H1 (cell line): ENCODE measurements at regions not wholly inside any gene's neighbourhood (a gene's known extent, or its start where the extent isn't known, plus 50 kb on each side); places are given as distances from the start of the nearest gene placed in this dataset.

Source experiments
- CTCF ChIA-PET: fragments of 300-600 bp; sonication (Branson Sonifier 250); formaldehyde crosslinking; loops from one replicate; lab custom pipeline; 2021; ENCODE audit not compliant: partially characterized antibody; lab: Charles Lee
- POLR2A ChIA-PET: fragments of 300-600 bp; sonication (Branson Sonifier 250); formaldehyde crosslinking; loops from one replicate; lab custom pipeline; 2021; ENCODE audit warnings: inconsistent platforms; ENCODE audit not compliant: partially characterized antibody; lab: Charles Lee
- DNase-seq, 2 experiments: peaks; one replicate each; pipeline versions ENCODE4 v3.0.0 to v3.0.0-alpha.2; 2010 to 2022; ENCODE audit warnings: low spot score in 2 of 2, low read depth in 1 of 2, mixed read lengths in 1 of 2
- FAIRE-seq: peaks from 2 replicates; lab custom pipeline; 2011; peaks lifted over from hg19 to GRCh38; lab: Jason Lieb, UNC
- H2AFZ ChIP-seq: 2 replicates; pipeline ENCODE4 v1.8.1; 2012; ENCODE audit warnings: low read length, inconsistent platforms
- H2AK5ac ChIP-seq: 2 replicates; pipeline ENCODE4 v1.6.1; 2013; ENCODE audit warnings: low read depth, low read length
- H2BK120ac ChIP-seq: replicated peaks from 2 replicates; pipeline ENCODE3; 2013; ENCODE audit warnings: low read depth, low read length, inconsistent platforms
- H2BK12ac ChIP-seq: 2 replicates; pipeline ENCODE4 v1.6.1; 2013; ENCODE audit warnings: low read depth, low read length
- H2BK15ac ChIP-seq: 2 replicates; pipeline ENCODE4 v1.6.1; 2013; ENCODE audit warnings: low read length
- H2BK20ac ChIP-seq: 2 replicates; pipeline ENCODE4 v1.6.1; 2013; ENCODE audit warnings: low read length
- H2BK5ac ChIP-seq: 2 replicates; pipeline ENCODE4 v1.6.1; 2013; ENCODE audit warnings: low read depth, low read length
- H3K14ac ChIP-seq: 2 replicates; pipeline ENCODE4 v1.6.1; 2013; ENCODE audit warnings: inconsistent platforms; ENCODE audit not compliant: insufficient read length
- H3K18ac ChIP-seq: 2 replicates; pipeline ENCODE4 v1.6.1; 2013; ENCODE audit warnings: low read length; ENCODE audit errors: extremely low read depth
- H3K23ac ChIP-seq: 2 replicates; pipeline ENCODE4 v1.6.1; 2013; ENCODE audit warnings: inconsistent platforms; ENCODE audit not compliant: insufficient read length
- H3K23me2 ChIP-seq: 2 replicates; pipeline ENCODE4 v1.6.1; 2013; ENCODE audit warnings: low read depth, low read length
- H3K27ac ChIP-seq: 2 replicates; pipeline ENCODE4 v1.6.1; 2011; ENCODE audit warnings: low read depth, low read length, inconsistent platforms
- H3K27me3 ChIP-seq, 4 experiments: replicated peaks in 1 of 4; 1 replicate in 1 of 4; 2 replicates in 3 of 4; pipeline versions ENCODE4 v1.6.1 to v1.8.1; 2011 to 2013; ENCODE audit warnings: low read length in 3 of 4, mild to moderate bottlenecking in 3 of 4, inconsistent platforms in 2 of 4, mixed read lengths in 2 of 4, moderate library complexity in 1 of 4; ENCODE audit not compliant: control insufficient read depth in 3 of 4, insufficient read depth in 3 of 4; ENCODE audit errors: extremely low read depth in 1 of 4
- H3K36me3 ChIP-seq, 4 experiments: 2 replicates each; pipeline versions ENCODE4 v1.6.1 to v1.8.1; 2011 to 2013; ENCODE audit warnings: mild to moderate bottlenecking in 4 of 4, low read length in 3 of 4, moderate library complexity in 2 of 4, control low read depth in 1 of 4, inconsistent platforms in 1 of 4; ENCODE audit not compliant: insufficient read depth in 4 of 4, control insufficient read depth in 2 of 4
- H3K4ac ChIP-seq: replicated peaks from 2 replicates; pipeline ENCODE3; 2013; ENCODE audit warnings: low read length, low read depth, mixed read lengths, inconsistent platforms; ENCODE audit not compliant: insufficient read length
- H3K4me1 ChIP-seq, 4 experiments: replicated peaks in 1 of 4; 1 replicate in 1 of 4; 2 replicates in 3 of 4; pipeline versions ENCODE4 v1.6.1 to v1.8.1; 2011 to 2013; ENCODE audit warnings: low read length in 3 of 4, inconsistent platforms in 2 of 4, mixed read lengths in 1 of 4; ENCODE audit not compliant: insufficient read depth in 4 of 4, control insufficient read depth in 3 of 4
- H3K4me2 ChIP-seq, 2 experiments: 2 replicates each; pipeline versions ENCODE4 v1.6.1 to v1.8.1; 2011 to 2013; ENCODE audit warnings: low read depth in 2 of 2, low read length in 2 of 2, control low read depth in 1 of 2, inconsistent platforms in 1 of 2, mild to moderate bottlenecking in 1 of 2; ENCODE audit not compliant: insufficient read depth in 1 of 2
- H3K4me3 ChIP-seq, 4 experiments: fragments of 200-600, 300-600 bp in 1 of 4; sonication (generic), shearing (Covaris generic), sonication (Bioruptor Twin) in 1 of 4; 2 replicates each; pipeline versions ENCODE4 v1.5.1 to v1.8.1; 2011 to 2016; ENCODE audit warnings: low read length in 4 of 4, low read depth in 3 of 4, control low read depth in 2 of 4, inconsistent platforms in 2 of 4, mild to moderate bottlenecking in 2 of 4, mixed read lengths in 1 of 4, moderate library complexity in 1 of 4; ENCODE audit not compliant: insufficient read depth in 2 of 4; ENCODE audit errors: extremely low read depth in 1 of 4
- H3K56ac ChIP-seq: replicated peaks from 2 replicates; pipeline ENCODE3; 2013; ENCODE audit warnings: low read depth, mild to moderate bottlenecking, mixed read lengths, low read length, inconsistent platforms; ENCODE audit not compliant: insufficient read length
- H3K79me1 ChIP-seq: 2 replicates; pipeline ENCODE4 v1.6.1; 2013; ENCODE audit warnings: low read depth, low read length, control low read depth
- H3K79me2 ChIP-seq, 2 experiments: 2 replicates each; pipeline versions ENCODE4 v1.6.1 to v1.8.1; 2012 to 2013; ENCODE audit warnings: low read length in 2 of 2, mild to moderate bottlenecking in 2 of 2, inconsistent platforms in 1 of 2; ENCODE audit not compliant: insufficient read depth in 2 of 2, control insufficient read depth in 1 of 2
- H3K9ac ChIP-seq, 4 experiments: replicated peaks in 1 of 4; 1 replicate in 1 of 4; 2 replicates in 3 of 4; pipeline versions ENCODE4 v1.6.1 to v1.8.1; 2011 to 2013; ENCODE audit warnings: low read depth in 3 of 4, low read length in 3 of 4, control low read depth in 2 of 4, mild to moderate bottlenecking in 2 of 4, moderate library complexity in 2 of 4, inconsistent platforms in 1 of 4; ENCODE audit errors: extremely low read depth in 1 of 4
- H3K9me3 ChIP-seq, 2 experiments: 2 replicates each; pipeline versions ENCODE4 v1.6.1 to v1.8.1; 2012 to 2013; ENCODE audit warnings: mild to moderate bottlenecking in 2 of 2, moderate library complexity in 2 of 2, control low read depth in 1 of 2, inconsistent platforms in 1 of 2, low read depth in 1 of 2, low read length in 1 of 2, mixed read lengths in 1 of 2; ENCODE audit not compliant: insufficient read depth in 2 of 2
- H4K20me1 ChIP-seq, 2 experiments: replicated peaks in 1 of 2; 2 replicates each; pipeline versions ENCODE3 to v1.8.1; 2011 to 2013; ENCODE audit warnings: inconsistent platforms in 2 of 2, low read length in 2 of 2, mild to moderate bottlenecking in 1 of 2; ENCODE audit not compliant: insufficient read depth in 2 of 2, control insufficient read depth in 1 of 2
- H4K5ac ChIP-seq: 2 replicates; pipeline ENCODE4 v1.6.1; 2013; ENCODE audit warnings: low read length, low read depth, mixed read lengths, inconsistent platforms; ENCODE audit not compliant: insufficient read length
- H4K8ac ChIP-seq: 2 replicates; pipeline ENCODE4 v1.8.0; 2013; ENCODE audit warnings: mild to moderate bottlenecking, moderate library complexity, low read length, inconsistent platforms; ENCODE audit not compliant: insufficient read depth; ENCODE audit errors: extremely low read depth
- H4K91ac ChIP-seq: replicated peaks from 2 replicates; pipeline ENCODE3; 2013; ENCODE audit warnings: low read length, mixed read lengths, inconsistent platforms; ENCODE audit not compliant: insufficient read length
- ASH2L ChIP-seq: fragments of 200-600, 300-600 bp; sonication (generic); IDR thresholded peaks from one replicate; pipeline ENCODE4 v1.7.1; 2017; ENCODE audit warnings: low read length
- ATF2 ChIP-seq: IDR thresholded peaks from 2 replicates; pipeline ENCODE4 v1.6.1; 2012; ENCODE audit warnings: low read length, inconsistent platforms
- BCL11A ChIP-seq, 2 experiments: IDR thresholded peaks; one replicate each; pipeline ENCODE4 v1.6.1; 2011; ENCODE audit warnings: low read depth in 2 of 2, low read length in 2 of 2, mild to moderate bottlenecking in 2 of 2
- CHD1 ChIP-seq: IDR thresholded peaks from 2 replicates; pipeline ENCODE4 v1.6.1; 2012; ENCODE audit warnings: low read depth, low read length, improper control_type of control experiment
- EZH2 ChIP-seq: fragments of 200-600 bp; sonication (generic); IDR thresholded peaks from 2 replicates; pipeline ENCODE4 v1.7.1; 2012; ENCODE audit warnings: low read depth, mild to moderate bottlenecking, moderate library complexity, low read length, inconsistent platforms; ENCODE audit not compliant: severe bottlenecking
- FOSL1 ChIP-seq: IDR thresholded peaks from 2 replicates; pipeline ENCODE4 v1.6.1; 2011; ENCODE audit warnings: mild to moderate bottlenecking, low read depth, low read length, moderate library complexity; ENCODE audit not compliant: insufficient read depth
- GABPA ChIP-seq: IDR thresholded peaks from 2 replicates; pipeline ENCODE4 v1.6.1; 2011; ENCODE audit warnings: mild to moderate bottlenecking, low read length, moderate library complexity, borderline replicate concordance; ENCODE audit not compliant: insufficient read depth
- RNF2 ChIP-seq: fragments of 200-900, 300-1000 bp; sonication (generic); IDR thresholded peaks from 2 replicates; pipeline ENCODE4 v1.7.1; 2016; ENCODE audit warnings: borderline replicate concordance, low read depth, mild to moderate bottlenecking, antibody characterized with exemption, low read length; ENCODE audit not compliant: poor library complexity, severe bottlenecking; ENCODE audit errors: missing control alignments
- SIRT6 ChIP-seq: IDR thresholded peaks from one replicate; pipeline ENCODE4 v1.7.1; 2012; ENCODE audit warnings: low read length, inconsistent platforms
- SIX5 ChIP-seq: IDR thresholded peaks from 2 replicates; pipeline ENCODE4 v1.6.1; 2011; ENCODE audit warnings: mild to moderate bottlenecking, low read depth, low read length
- TAF1 ChIP-seq: IDR thresholded peaks from 2 replicates; pipeline ENCODE4 v1.6.1; 2011; ENCODE audit warnings: mild to moderate bottlenecking, low read depth, low read length
- USF2 ChIP-seq: IDR thresholded peaks from 2 replicates; pipeline ENCODE4 v1.6.1; 2011; ENCODE audit warnings: low read length, improper control_type of control experiment
- WGBS, 2 experiments: shearing (Covaris generic) in 1 of 2; methylation state at CpG; one replicate each; pipeline versions ENCODE4 v1.1.6 to v1.1.7; 2013 to 2015; ENCODE audit warnings: low lambda C conversion rate in 2 of 2, mixed read lengths in 2 of 2, inconsistent platforms in 1 of 2, low coverage in 1 of 2, missing lambda C conversion rate in 1 of 2; ENCODE audit not compliant: insufficient replicate concordance in 2 of 2, insufficient coverage in 1 of 2, insufficient read length in 1 of 2; ENCODE audit errors: extremely low coverage in 1 of 2, missing lambda C conversion rate in 1 of 2; 5-methylcytosine and 5-hydroxymethylcytosine counted together

- WGBS, 2 experiments: 95% methylated on average over 1 of the region's 1 CpG; no CpG with 5 or more reads in 1 of the 2 experiments
- Histone ChIP-seq H3K4me1 (no peaks in the 10 kb centered on the region), H3K56ac (no peak overlapping the region), H2BK12ac (no peak overlapping the region), H4K91ac (no peak overlapping the region), H3K27ac (no peak overlapping the region), H3K4me2 (no peak overlapping the region), H3K4me3 (no peak overlapping the region), H3K79me1 (no peaks in the 10 kb centered on the region), H3K36me3 (no peaks in the 10 kb centered on the region), H3K23me2 (no peaks in the 10 kb centered on the region), H2BK5ac (no peak overlapping the region), H2BK15ac (no peak overlapping the region), H3K4ac (no peak overlapping the region), H3K9me3 (no peaks in the 10 kb centered on the region), H3K14ac (no peak overlapping the region), H2BK120ac (no peak overlapping the region), H3K27me3 (no peaks in the 10 kb centered on the region), H3K23ac (no peak overlapping the region), H3K18ac (no peak overlapping the region), H3K9ac (no peak overlapping the region), H3K79me2 (no peaks in the 10 kb centered on the region), H2AFZ (no peak overlapping the region), H4K20me1 (no peaks in the 10 kb centered on the region), H4K5ac (no peak overlapping the region), H2AK5ac (no peak overlapping the region), H2BK20ac (no peak overlapping the region), H4K8ac (no peak overlapping the region)
- CTCF ChIA-PET: interaction anchor here (1.3 kb wide), 1 partner anchor 26 kb away, joined by 4 read pairs; no protein-coding TSS in a partner anchor
- POLR2A ChIA-PET: no interaction called here
- FAIRE-seq: no peak
- DNase-seq: no peak
- TF ChIP-seq EZH2 (no peak), TAF1 (no peak), GABPA (no peak), ATF2 (no peak), SIX5 (no peak), FOSL1 (no peak), USF2 (no peak), CHD1 (no peak), ASH2L (no peak), RNF2 (no peak), SIRT6 (no peak), BCL11A (IDR thresholded peaks at IDR 0.05; ENCODE audit: low read depth in 2 of 2, low read length in 2 of 2) (no peak)
Measured at GRCh38 chr15:34664418-34664817, 81.0 kb upstream of the GOLGA8B start.
